RKO (cell line): ENCODE measurements at regions not wholly inside any gene's neighbourhood (a gene's known extent, or its start where the extent isn't known, plus 50 kb on each side); places are given as distances from the start of the nearest gene placed in this dataset.
A peak's percentile ranks its signal among the peaks of the same experiment; 100 is the strongest.

Experiments used
- DNase-seq: peaks from one replicate; pipeline ENCODE4 v3.0.0-alpha.2; 2016; ENCODE audit warnings: low spot score

GRCh38 chr7:135828604-135829003, 80.0 kb upstream of the FAM180A start:
- no peak for DNase-seq

- DNase-seq = no peak
Measured at GRCh38 chr7:135827391-135827790, 78.8 kb upstream of the FAM180A start.

- no peak for DNase-seq
Measured at GRCh38 chr7:135825406-135825805, 76.8 kb upstream of the FAM180A start.

- no peak for DNase-seq
Measured at GRCh38 chr7:135822376-135822775, 73.8 kb upstream of the FAM180A start.

GRCh38 chr7:135817583-135817982, 69.0 kb upstream of the FAM180A start:
- no peak for DNase-seq

GRCh38 chr7:135815033-135815432, 66.4 kb upstream of the FAM180A start:
- no peak for DNase-seq

GRCh38 chr7:135812148-135812547, 63.5 kb upstream of the FAM180A start:
- DNase-seq = no peak

- DNase-seq = no peak
Measured at GRCh38 chr7:135811506-135811905, 62.9 kb upstream of the FAM180A start.

GRCh38 chr7:135808206-135808605, 59.6 kb upstream of the FAM180A start:
- no peak for DNase-seq

- DNase-seq = peak; percentile 20
Measured at GRCh38 chr7:135803143-135803542, 54.5 kb upstream of the FAM180A start.

GRCh38 chr7:135802697-135803096, 54.1 kb upstream of the FAM180A start:
- peak; percentile 17 for DNase-seq

GRCh38 chr7:135801877-135802276, 53.3 kb upstream of the FAM180A start:
- DNase-seq = no peak

- peak; percentile 80 for DNase-seq
Measured at GRCh38 chr7:135801045-135801693, 52.6 kb upstream of the FAM180A start.

- DNase-seq = no peak
Measured at GRCh38 chr7:135800560-135800959, 51.9 kb upstream of the FAM180A start.

- DNase-seq = no peak
Measured at GRCh38 chr7:135799881-135800280, 51.3 kb upstream of the FAM180A start.
